ENCODE measurements at regions not wholly inside any gene's neighbourhood (a gene's known extent, or its start where the extent isn't known, plus 50 kb on each side); places are given as distances from the start of the nearest gene placed in this dataset.

DNA sequence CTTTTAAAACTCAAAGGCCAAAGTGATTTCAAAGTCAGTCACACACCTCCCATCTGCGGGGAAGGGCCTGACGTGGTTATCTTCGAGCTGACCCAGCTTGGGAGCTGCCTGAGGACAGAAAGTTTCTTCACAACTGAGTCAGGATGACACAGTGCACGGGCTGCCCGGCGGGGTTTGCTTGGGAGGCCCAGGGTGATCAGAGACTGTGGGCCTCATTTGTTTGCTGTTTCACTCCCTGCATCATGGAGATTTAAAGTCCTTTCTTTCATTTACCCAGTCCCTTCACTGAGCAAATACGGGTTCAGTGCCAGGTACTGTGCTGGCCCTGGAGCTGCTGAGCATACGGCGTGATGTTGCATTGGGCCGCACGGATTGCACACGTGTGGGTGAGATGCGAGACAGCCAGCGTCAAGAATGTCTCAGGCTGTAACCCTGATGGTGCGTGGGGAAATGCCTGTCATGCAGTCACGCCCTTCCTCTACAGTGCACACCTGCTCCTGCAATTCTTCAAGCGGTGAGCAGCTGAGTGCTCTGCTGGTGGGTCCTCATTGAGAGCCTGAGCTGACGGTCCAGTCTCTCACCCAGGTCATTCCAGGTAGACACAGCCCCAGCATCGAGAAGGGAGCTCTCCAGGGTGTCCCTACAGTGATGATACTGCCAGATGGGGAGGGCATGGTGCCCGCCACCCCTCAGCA, 82.7 kb upstream of the PMEPA1 start:
- no peak for TF ChIP-seq POLR2A (IDR thresholded peaks at IDR 0.05; ENCODE audit: low read depth, low read length)
- TF ChIP-seq TAF1 (IDR thresholded peaks at IDR 0.05; ENCODE audit: low read depth, low read length) = no peak
- no peak for TF ChIP-seq POLR2AphosphoS5 (IDR thresholded peaks at IDR 0.05; ENCODE audit: low read depth, low read length)
- no peak for TF ChIP-seq PAX5 (IDR thresholded peaks at IDR 0.05; ENCODE audit: insufficient read depth, low read length, severe bottlenecking)
- no peak for TF ChIP-seq SPI1 (IDR thresholded peaks at IDR 0.05; ENCODE audit: low read depth, low read length)
- TF ChIP-seq POU2F2 (IDR thresholded peaks at IDR 0.05; ENCODE audit: low read depth, low read length) = no peak

All from GM12891 (cell line).